BLaER1 (cell line): ENCODE measurements at regions not wholly inside any gene's neighbourhood (a gene's known extent, or its start where the extent isn't known, plus 50 kb on each side); places are given as distances from the start of the nearest gene placed in this dataset.

ENCODE experiments used
- H3K27ac ChIP-seq: shearing (Covaris generic); formaldehyde crosslinking; 2 replicates; pipeline ENCODE4 v1.8.1; 2022
- H3K27me3 ChIP-seq: shearing (Covaris generic); formaldehyde crosslinking; 2 replicates; pipeline ENCODE4 v1.8.1; 2022
- H3K36me3 ChIP-seq: shearing (Covaris generic); formaldehyde crosslinking; 2 replicates; pipeline ENCODE4 v1.8.1; 2022
- H3K4me1 ChIP-seq: shearing (Covaris generic); formaldehyde crosslinking; 2 replicates; pipeline ENCODE4 v1.8.1; 2022
- H3K4me2 ChIP-seq: shearing (Covaris generic); formaldehyde crosslinking; 2 replicates; pipeline ENCODE4 v1.8.1; 2022
- H3K4me3 ChIP-seq: shearing (Covaris generic); formaldehyde crosslinking; 2 replicates; pipeline ENCODE4 v1.8.1; 2022
- H3K9ac ChIP-seq: shearing (Covaris generic); formaldehyde crosslinking; 2 replicates; pipeline ENCODE4 v1.8.1; 2022
- H3K9me3 ChIP-seq: shearing (Covaris generic); formaldehyde crosslinking; 2 replicates; pipeline ENCODE4 v1.8.1; 2022
- H4K20me1 ChIP-seq: shearing (Covaris generic); formaldehyde crosslinking; 2 replicates; pipeline ENCODE4 v1.8.1; 2022
- Cebpa-rat ChIP-seq: shearing (Covaris generic); IDR thresholded peaks from 2 replicates; pipeline ENCODE4 v1.8.1; 2022

DNA sequence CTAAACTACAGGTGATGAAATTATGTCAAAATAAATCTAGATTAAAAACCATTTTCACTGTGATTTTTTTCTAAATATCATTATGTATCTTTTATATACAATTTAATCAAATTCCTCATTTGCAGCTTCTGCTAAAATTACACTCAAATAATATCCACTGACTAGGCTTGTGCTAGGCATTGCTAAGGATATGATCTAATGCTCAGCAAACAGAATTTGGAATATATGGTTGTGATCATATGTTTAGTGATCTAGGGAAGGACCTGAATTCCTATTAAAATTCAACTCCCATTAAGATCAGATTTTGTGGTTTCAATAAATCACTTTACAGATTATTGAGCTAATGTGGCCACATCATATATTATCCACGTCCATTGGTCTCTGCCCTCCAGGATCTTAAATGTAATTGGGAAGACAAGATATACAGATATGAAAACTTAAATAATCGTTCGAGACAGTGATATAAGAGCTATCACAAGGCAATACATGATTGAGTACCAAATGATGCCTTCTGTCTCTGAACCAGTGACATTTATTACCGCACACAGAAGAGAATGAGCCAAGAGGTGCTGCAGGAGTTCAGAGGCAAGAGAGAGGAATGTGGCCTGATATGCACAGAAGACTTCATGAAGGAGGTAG lies 206.0 kb upstream of the RPS6KA3 start:
- Histone ChIP-seq H3K9me3 (no peaks in the 10 kb centered on the region), H3K4me2 (no peak overlapping the region), H3K4me3 (no peak overlapping the region), H3K27me3 (no peaks in the 10 kb centered on the region), H3K4me1 (no peaks in the 10 kb centered on the region), H4K20me1 (no peaks in the 10 kb centered on the region), H3K27ac (no peak overlapping the region), H3K36me3 (no peaks in the 10 kb centered on the region), H3K9ac (no peak overlapping the region)
- no peak for TF ChIP-seq Cebpa-rat

DNA sequence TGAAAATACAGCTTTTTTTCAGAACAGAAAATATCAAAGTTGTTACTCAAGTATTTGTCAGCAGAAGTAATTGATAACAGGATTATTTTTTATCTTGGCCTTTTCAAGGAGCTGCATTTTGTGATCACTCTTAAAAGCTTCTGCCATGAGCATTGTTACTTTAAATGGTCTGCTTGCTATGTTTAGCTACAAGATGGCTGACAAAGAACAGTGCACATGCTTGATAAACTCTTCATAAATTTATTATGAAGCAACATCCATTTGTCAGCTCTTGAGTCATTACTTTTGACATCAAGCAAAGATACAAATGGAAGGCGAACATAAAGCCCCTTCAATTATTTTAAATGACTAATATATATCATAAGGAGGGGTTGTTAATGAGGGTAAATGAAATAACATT lies 205.4 kb upstream of the RPS6KA3 start:
- no peak for TF ChIP-seq Cebpa-rat
- no peaks in the 10 kb centered on the region for H4K20me1 ChIP-seq
- H3K4me2 ChIP-seq = no peak overlapping the region
- H3K27me3 ChIP-seq = no peaks in the 10 kb centered on the region
- no peaks in the 10 kb centered on the region for H3K36me3 ChIP-seq
- no peak overlapping the region for H3K9ac ChIP-seq
- H3K4me1 ChIP-seq = no peaks in the 10 kb centered on the region
- H3K4me3 ChIP-seq = no peak overlapping the region
- H3K27ac ChIP-seq = no peak overlapping the region
- no peaks in the 10 kb centered on the region for H3K9me3 ChIP-seq

DNA sequence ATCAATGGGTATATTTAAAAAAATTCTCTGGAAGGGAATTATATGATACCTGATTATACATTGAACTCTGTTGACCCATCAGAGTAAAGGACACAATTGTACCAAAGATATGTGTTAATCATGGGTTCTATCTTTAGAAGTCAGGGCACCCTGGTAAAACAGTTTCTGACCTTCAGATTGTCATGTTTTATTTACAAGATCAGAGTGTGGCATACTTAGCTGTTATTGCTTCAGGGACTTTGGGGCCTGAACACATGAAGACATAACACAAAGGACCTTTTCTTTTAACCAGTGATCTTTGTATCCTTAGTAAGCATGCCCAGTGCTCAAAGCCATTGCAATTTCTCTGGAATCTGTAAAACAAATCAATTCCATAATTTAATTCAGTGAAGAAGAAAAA lies 204.8 kb upstream of the RPS6KA3 start:
- TF ChIP-seq Cebpa-rat = no peak
- H3K27ac ChIP-seq = no peak overlapping the region
- no peaks in the 10 kb centered on the region for H3K4me1 ChIP-seq
- no peaks in the 10 kb centered on the region for H3K9me3 ChIP-seq
- no peak overlapping the region for H3K9ac ChIP-seq
- H4K20me1 ChIP-seq = no peaks in the 10 kb centered on the region
- no peaks in the 10 kb centered on the region for H3K36me3 ChIP-seq
- no peak overlapping the region for H3K4me3 ChIP-seq
- H3K27me3 ChIP-seq = no peaks in the 10 kb centered on the region
- H3K4me2 ChIP-seq = no peak overlapping the region

DNA sequence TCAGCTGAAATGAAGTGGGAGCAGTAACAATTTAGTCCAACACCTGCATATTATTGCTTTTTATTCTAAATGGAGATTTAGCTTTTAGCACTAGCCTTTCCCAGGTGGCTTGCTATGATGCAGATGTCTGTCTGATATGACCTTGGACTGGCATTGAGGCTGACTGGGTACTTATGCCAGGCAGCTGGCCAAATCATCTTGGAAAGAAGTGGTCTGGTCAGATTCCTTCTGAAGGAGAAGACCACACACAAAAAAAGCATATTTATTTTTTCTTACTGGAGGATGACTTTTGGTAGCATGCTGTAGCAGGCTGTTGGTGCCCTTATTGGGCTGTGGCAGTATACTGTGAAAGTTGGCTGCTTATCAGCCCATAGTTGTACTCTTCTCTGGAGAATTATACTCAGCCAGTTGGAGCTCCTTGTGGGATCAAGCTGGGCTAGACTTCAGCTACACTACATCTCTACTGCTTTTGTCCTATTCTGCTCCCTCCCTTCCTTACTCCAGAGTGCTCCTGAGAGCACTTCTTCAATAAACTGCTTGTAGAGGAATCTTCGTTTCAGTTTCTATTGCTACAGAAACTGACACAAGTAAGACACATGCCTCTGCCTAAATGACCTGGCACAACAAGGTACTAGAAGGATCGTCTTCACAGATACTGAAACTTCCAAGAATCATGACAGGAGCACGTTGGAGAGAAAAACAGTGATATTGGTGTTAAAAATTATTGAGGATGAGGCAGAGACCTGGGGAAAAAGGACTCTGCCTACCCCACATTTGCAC lies 196.8 kb upstream of the RPS6KA3 start:
- Histone ChIP-seq H4K20me1 (no peaks in the 10 kb centered on the region), H3K9ac (no peak overlapping the region), H3K4me3 (no peak overlapping the region), H3K36me3 (no peaks in the 10 kb centered on the region), H3K4me2 (no peak overlapping the region), H3K9me3 (no peaks in the 10 kb centered on the region), H3K27me3 (no peaks in the 10 kb centered on the region), H3K27ac (no peak overlapping the region), H3K4me1 (peaks cover 13% of the 10 kb centered on the region)
- no peak for TF ChIP-seq Cebpa-rat

DNA sequence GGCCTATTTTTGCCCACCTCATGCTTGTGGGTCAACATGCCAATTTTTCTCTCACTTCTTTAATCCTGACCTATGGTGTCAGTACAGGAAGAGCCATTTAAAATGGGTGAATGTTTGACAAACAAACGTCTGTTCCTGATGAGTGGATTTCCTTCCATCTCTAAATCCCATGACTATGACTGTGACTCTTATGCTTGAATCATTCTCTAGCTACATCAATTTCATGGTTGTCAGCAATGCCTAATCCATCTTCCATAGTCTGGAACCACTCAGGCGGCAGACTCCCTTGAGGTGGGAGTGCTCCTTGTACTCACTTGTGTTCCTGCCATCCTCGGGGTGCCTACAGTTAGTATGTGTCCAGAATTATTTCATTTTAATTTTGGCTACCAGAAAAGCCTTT lies 194.9 kb upstream of the RPS6KA3 start:
- H3K9ac ChIP-seq = no peak overlapping the region
- TF ChIP-seq Cebpa-rat = no peak
- H3K4me3 ChIP-seq = no peak overlapping the region
- H3K27ac ChIP-seq = no peak overlapping the region
- H3K4me2 ChIP-seq = no peak overlapping the region
- no peaks in the 10 kb centered on the region for H3K36me3 ChIP-seq
- no peaks in the 10 kb centered on the region for H3K27me3 ChIP-seq
- no peaks in the 10 kb centered on the region for H4K20me1 ChIP-seq
- peaks cover 13% of the 10 kb centered on the region for H3K4me1 ChIP-seq
- peaks cover 1% of the 10 kb centered on the region; the same call in 1 of the 2 replicates for H3K9me3 ChIP-seq

DNA sequence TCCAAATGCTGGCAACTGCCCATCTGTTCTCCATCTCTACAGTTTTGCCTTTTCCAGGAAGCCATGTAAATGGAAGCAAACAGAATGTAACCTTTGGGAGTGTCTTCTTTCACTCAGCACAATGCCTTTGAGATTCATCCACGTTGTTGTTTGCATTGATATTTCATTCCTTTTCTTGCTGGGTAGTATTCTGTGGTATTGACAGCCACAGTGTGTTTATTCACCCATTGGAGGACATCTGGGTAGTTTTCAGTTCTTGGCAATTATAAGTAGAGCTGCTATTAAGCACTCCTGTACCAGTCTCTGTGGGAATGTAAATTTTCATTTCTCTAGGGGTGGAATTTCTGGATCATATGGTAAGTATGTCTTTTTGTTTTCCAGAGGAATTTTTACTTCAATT lies 194.3 kb upstream of the RPS6KA3 start:
- H3K36me3 ChIP-seq = no peaks in the 10 kb centered on the region
- peaks cover 13% of the 10 kb centered on the region for H3K4me1 ChIP-seq
- peaks cover 6% of the 10 kb centered on the region; the same call in 1 of the 2 replicates for H3K9me3 ChIP-seq
- no peak overlapping the region for H3K9ac ChIP-seq
- H4K20me1 ChIP-seq = no peaks in the 10 kb centered on the region
- no peak overlapping the region for H3K4me2 ChIP-seq
- no peak overlapping the region for H3K4me3 ChIP-seq
- no peak for TF ChIP-seq Cebpa-rat
- no peaks in the 10 kb centered on the region for H3K27me3 ChIP-seq
- H3K27ac ChIP-seq = no peak overlapping the region

DNA sequence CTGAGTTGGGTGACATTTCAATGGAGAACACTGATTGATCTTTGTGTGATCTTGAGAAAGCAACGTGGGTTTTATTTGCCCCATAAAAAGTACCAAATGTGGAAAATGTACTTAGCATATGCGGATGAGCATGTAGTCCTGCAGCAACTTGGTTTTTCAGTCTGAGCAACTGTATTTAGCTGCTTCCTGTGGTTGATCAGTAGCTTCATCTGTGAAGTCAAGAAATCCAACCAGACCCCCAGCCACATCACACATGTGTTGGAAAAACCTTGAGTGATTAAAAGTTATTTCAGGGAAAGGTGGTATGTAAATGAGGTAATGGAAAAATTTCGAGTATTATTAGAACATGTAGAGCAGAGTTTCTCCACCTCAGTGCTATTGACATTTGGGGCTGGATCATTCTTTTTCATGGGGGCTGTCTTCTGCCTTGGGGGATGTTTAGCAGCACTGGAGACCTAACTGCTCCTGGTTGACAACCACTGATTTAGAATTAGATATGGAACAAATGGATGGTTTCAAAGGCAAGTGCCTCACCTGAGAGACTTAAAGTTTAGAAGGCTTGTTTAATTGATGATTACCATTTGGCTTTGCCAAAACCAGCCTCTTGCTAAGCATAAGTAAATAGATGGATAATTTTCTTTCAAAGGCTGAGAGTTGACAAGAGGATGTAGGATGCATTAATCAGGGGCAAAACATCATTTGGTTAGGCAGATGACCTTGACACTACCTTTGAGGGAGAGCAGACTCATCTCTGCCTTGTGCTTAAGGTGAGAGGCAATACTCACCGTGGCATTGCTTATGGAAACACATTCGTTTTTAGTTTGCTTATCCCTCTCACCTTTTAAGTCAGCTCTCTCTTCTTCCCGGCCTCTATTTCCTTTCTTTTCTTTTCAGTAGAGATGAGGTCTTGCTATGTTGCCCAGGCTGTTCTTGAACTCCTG lies 193.0 kb upstream of the RPS6KA3 start:
- Histone ChIP-seq H3K27ac (no peak overlapping the region), H3K36me3 (no peaks in the 10 kb centered on the region), H3K9me3 (peaks cover 6% of the 10 kb centered on the region; the same call in 1 of the 2 replicates), H3K4me2 (peak overlapping the region; percentile 31), H3K27me3 (no peaks in the 10 kb centered on the region), H3K9ac (no peak overlapping the region), H4K20me1 (no peaks in the 10 kb centered on the region), H3K4me1 (peaks cover 17% of the 10 kb centered on the region), H3K4me3 (no peak overlapping the region)
- no peak for TF ChIP-seq Cebpa-rat

DNA sequence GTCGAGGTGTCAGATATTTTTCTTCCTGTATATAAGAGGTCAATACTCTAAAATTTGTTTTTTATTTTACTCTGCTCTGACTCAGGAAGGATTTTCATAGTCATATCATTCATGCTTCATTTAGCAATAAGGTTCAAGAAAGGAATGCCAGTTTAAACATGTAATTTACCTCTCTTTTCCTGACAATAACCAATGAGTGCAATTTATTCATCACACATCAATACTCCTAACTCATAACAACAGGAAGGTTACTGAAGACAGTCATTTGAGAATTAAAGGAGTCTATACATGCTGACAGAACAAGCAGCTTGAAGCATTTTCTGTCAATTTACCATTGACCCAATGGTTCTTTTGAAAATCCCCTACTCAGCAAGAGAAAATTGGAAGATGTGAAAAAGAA lies 190.3 kb upstream of the RPS6KA3 start:
- no peak overlapping the region for H3K27ac ChIP-seq
- peaks cover 17% of the 10 kb centered on the region for H3K4me1 ChIP-seq
- TF ChIP-seq Cebpa-rat = no peak
- no peak overlapping the region for H3K4me2 ChIP-seq
- H3K27me3 ChIP-seq = no peaks in the 10 kb centered on the region
- H3K9me3 ChIP-seq = peaks cover 6% of the 10 kb centered on the region; the same call in 1 of the 2 replicates
- H3K4me3 ChIP-seq = no peak overlapping the region
- H3K9ac ChIP-seq = no peak overlapping the region
- no peaks in the 10 kb centered on the region for H4K20me1 ChIP-seq
- H3K36me3 ChIP-seq = no peaks in the 10 kb centered on the region

DNA sequence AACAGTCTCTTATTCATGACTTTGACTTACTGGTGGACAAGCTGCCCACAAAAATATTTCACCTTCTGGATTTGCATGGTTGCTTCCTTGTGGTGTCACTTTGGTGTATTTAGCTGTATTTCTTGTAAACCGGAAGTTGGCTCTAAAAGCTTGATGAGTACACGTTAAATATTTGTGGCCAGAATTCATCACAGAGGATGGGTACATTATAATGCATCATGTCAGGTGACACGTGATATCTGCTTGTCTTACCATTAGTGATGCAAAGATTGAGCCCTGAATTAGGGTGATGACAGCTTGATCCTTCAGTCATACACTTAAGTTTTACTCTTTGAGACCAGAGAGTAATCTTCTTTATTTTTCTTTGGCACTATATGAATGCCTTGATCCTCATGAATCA lies 188.3 kb upstream of the RPS6KA3 start:
- Histone ChIP-seq H3K4me1 (peaks cover 15% of the 10 kb centered on the region), H3K4me2 (no peak overlapping the region), H3K27me3 (no peaks in the 10 kb centered on the region), H3K4me3 (no peak overlapping the region), H4K20me1 (no peaks in the 10 kb centered on the region), H3K27ac (no peak overlapping the region), H3K9me3 (peaks cover 6% of the 10 kb centered on the region; the same call in 1 of the 2 replicates), H3K36me3 (no peaks in the 10 kb centered on the region), H3K9ac (no peak overlapping the region)
- TF ChIP-seq Cebpa-rat = no peak
